ENCODE measurements at regions not wholly inside any gene's neighbourhood (a gene's known extent, or its start where the extent isn't known, plus 50 kb on each side); places are given as distances from the start of the nearest gene placed in this dataset.

GRCh38 chr3:153277029-153277428 is 115.0 kb downstream of the RAP2B start:
- TF ChIP-seq CTCF (IDR thresholded peaks at IDR 0.05 in 8 of 11, conservative IDR thresholded peaks at IDR 0.05 in 3 of 11) (no peak), POLR2AphosphoS5 (IDR thresholded peaks at IDR 0.05) (no peak), POLR2A (IDR thresholded peaks at IDR 0.05) (no peak)

Data from spleen (tissue), 7 donors.